GM12891 (cell line): ENCODE measurements at regions not wholly inside any gene's neighbourhood (a gene's known extent, or its start where the extent isn't known, plus 50 kb on each side); places are given as distances from the start of the nearest gene placed in this dataset.

Experiments used
- PAX5 ChIP-seq: IDR thresholded peaks from 2 replicates; pipeline ENCODE4 v1.6.1; 2011; ENCODE audit warnings: low read length, moderate library complexity, mild to moderate bottlenecking; ENCODE audit not compliant: insufficient read depth, severe bottlenecking
- POLR2A ChIP-seq: IDR thresholded peaks from 2 replicates; pipeline ENCODE4 v1.6.1; 2011; ENCODE audit warnings: low read depth, low read length, control low read depth
- POLR2AphosphoS5 ChIP-seq: IDR thresholded peaks from 2 replicates; pipeline ENCODE4 v1.6.1; 2011; ENCODE audit warnings: low read depth, low read length, control low read depth

GRCh38 chr9:72464857-72465592 lies 56.4 kb upstream of the TMC1 start:
- TF ChIP-seq PAX5 (no peak), POLR2A (no peak), POLR2AphosphoS5 (no peak)
